NCI-H1105 treated with DMSO at 0.1 percent for 48 hours (cell line): ENCODE measurements at regions not wholly inside any gene's neighbourhood (a gene's known extent, or its start where the extent isn't known, plus 50 kb on each side); places are given as distances from the start of the nearest gene placed in this dataset.

Experiments used
- DNase-seq: peaks from one replicate; lab custom pipeline; 2025; lab: John Stamatoyannopoulos, UW

GRCh38 chr1:58136387-58136786 lies 410.1 kb downstream of the OMA1 start:
- DNase-seq, result no peak

GRCh38 chr1:58135821-58136321 lies 410.7 kb downstream of the OMA1 start:
- DNase-seq, result no peak

GRCh38 chr1:58133562-58133961 lies 413.0 kb downstream of the OMA1 start:
- DNase-seq, result no peak

- no peak for DNase-seq
These were observed 423.5 kb downstream of the OMA1 start for GRCh38 chr1:58123051-58123450.

GRCh38 chr1:58119971-58120370 lies 426.6 kb downstream of the OMA1 start:
- no peak for DNase-seq

GRCh38 chr1:58116284-58116683 lies 430.2 kb downstream of the OMA1 start:
- no peak for DNase-seq

GRCh38 chr1:58109646-58110200 lies 436.8 kb downstream of the OMA1 start:
- no peak for DNase-seq

GRCh38 chr1:58108783-58109182 lies 437.7 kb downstream of the OMA1 start:
- no peak for DNase-seq

- no peak for DNase-seq
These were observed 438.6 kb downstream of the OMA1 start for GRCh38 chr1:58107943-58108342.

GRCh38 chr1:58104960-58105359 lies 441.6 kb downstream of the OMA1 start:
- no peak for DNase-seq

- no peak for DNase-seq
These were observed 449.8 kb downstream of the OMA1 start for GRCh38 chr1:58096714-58097113.

- DNase-seq, result no peak
These were observed 451.3 kb downstream of the OMA1 start for GRCh38 chr1:58095183-58095582.

- DNase-seq, result no peak
These were observed 452.3 kb downstream of the OMA1 start for GRCh38 chr1:58094221-58094620.

- no peak for DNase-seq
These were observed 455.9 kb downstream of the OMA1 start for GRCh38 chr1:58090640-58091039.

- no peak for DNase-seq
These were observed 456.5 kb downstream of the OMA1 start for GRCh38 chr1:58089898-58090534.

GRCh38 chr1:58084266-58084665 lies 462.3 kb downstream of the OMA1 start:
- DNase-seq, result no peak

- DNase-seq, result no peak
These were observed 463.9 kb downstream of the OMA1 start for GRCh38 chr1:58082596-58082995.

- DNase-seq, result peak; percentile 16
These were observed 470.3 kb downstream of the OMA1 start for GRCh38 chr1:58076258-58076657.

GRCh38 chr1:58075188-58075578 lies 471.3 kb downstream of the OMA1 start:
- DNase-seq, result no peak

- no peak for DNase-seq
These were observed 474.1 kb downstream of the OMA1 start for GRCh38 chr1:58072450-58072849.

GRCh38 chr1:58067082-58067481 lies 479.4 kb downstream of the OMA1 start:
- no peak for DNase-seq

GRCh38 chr1:58065520-58065919 lies 481.0 kb downstream of the OMA1 start:
- DNase-seq, result no peak

GRCh38 chr1:58064166-58064565 lies 482.4 kb downstream of the OMA1 start:
- no peak for DNase-seq

GRCh38 chr1:58063095-58063494 lies 483.4 kb downstream of the OMA1 start:
- no peak for DNase-seq
